CD14-positive monocyte (primary cell): ENCODE measurements at regions not wholly inside any gene's neighbourhood (a gene's known extent, or its start where the extent isn't known, plus 50 kb on each side); places are given as distances from the start of the nearest gene placed in this dataset.

Experiments used
- DNase-seq, 3 donors: peaks; one replicate each; pipeline ENCODE4 v3.0.0-alpha.2; 2011 to 2022
- H2AFZ ChIP-seq: 2 replicates; pipeline ENCODE4 v1.6.0; 2012; ENCODE audit warnings: mild to moderate bottlenecking, low read depth, low read length, inconsistent platforms; ENCODE audit not compliant: insufficient read depth, poor library complexity, severe bottlenecking
- H3K27ac ChIP-seq, 2 donors: 1 replicate in 1 of 2; 2 replicates in 1 of 2; pipeline ENCODE4 v1.5.1; 2012 to 2013; ENCODE audit warnings: low read length in 2 of 2, control low read depth in 1 of 2, inconsistent platforms in 1 of 2, low read depth in 1 of 2, mild to moderate bottlenecking in 1 of 2
- H3K27me3 ChIP-seq, 2 donors: one replicate each; pipeline versions ENCODE4 v1.6.0 to v1.6.1; 2011 to 2013; ENCODE audit warnings: low read length in 2 of 2; ENCODE audit not compliant: control insufficient read depth in 2 of 2, insufficient read depth in 2 of 2
- H3K36me3 ChIP-seq, 2 donors: replicated peaks in 1 of 2; 1 replicate in 1 of 2; 2 replicates in 1 of 2; pipeline versions ENCODE4 v1.5.1 to v1.6.1; 2012 to 2013; ENCODE audit warnings: low read length in 2 of 2, control low read depth in 1 of 2, inconsistent platforms in 1 of 2, mild to moderate bottlenecking in 1 of 2; ENCODE audit not compliant: insufficient read depth in 2 of 2, control insufficient read depth in 1 of 2
- H3K4me1 ChIP-seq, 2 donors: 1 replicate in 1 of 2; 2 replicates in 1 of 2; pipeline versions ENCODE4 v1.5.1 to v1.6.1; 2012 to 2013; ENCODE audit warnings: low read length in 2 of 2, control low read depth in 1 of 2, inconsistent platforms in 1 of 2, mild to moderate bottlenecking in 1 of 2, moderate library complexity in 1 of 2; ENCODE audit not compliant: insufficient read depth in 2 of 2, control insufficient read depth in 1 of 2
- H3K4me2 ChIP-seq: replicated peaks from 2 replicates; pipeline ENCODE3; 2012; ENCODE audit warnings: low read length, moderate library complexity, mild to moderate bottlenecking; ENCODE audit not compliant: poor library complexity, severe bottlenecking; ENCODE audit errors: extremely low read depth
- H3K4me3 ChIP-seq, 3 experiments: fragments of 200-600 bp in 1 of 3; sonication (generic) in 1 of 3; replicated peaks in 1 of 3; 1 replicate in 2 of 3; 2 replicates in 1 of 3; pipeline ENCODE4 v1.5.1; 2011 to 2013; ENCODE audit warnings: low read length in 3 of 3, mild to moderate bottlenecking in 3 of 3, control low read depth in 2 of 3, low read depth in 2 of 3, inconsistent platforms in 1 of 3, moderate library complexity in 1 of 3
- H3K79me2 ChIP-seq: 2 replicates; pipeline ENCODE4 v1.6.0; 2012; ENCODE audit warnings: mild to moderate bottlenecking, control low read depth, inconsistent platforms, low read length, moderate library complexity; ENCODE audit not compliant: insufficient read depth
- H3K9ac ChIP-seq: 2 replicates; pipeline ENCODE4 v1.6.0; 2017; ENCODE audit warnings: low read length, mild to moderate bottlenecking; ENCODE audit not compliant: insufficient read depth, poor library complexity, severe bottlenecking
- H3K9me3 ChIP-seq, 2 donors: replicated peaks in 1 of 2; 1 replicate in 1 of 2; 2 replicates in 1 of 2; pipeline versions ENCODE4 v1.5.1 to v1.6.1; 2012 to 2013; ENCODE audit warnings: low read length in 2 of 2, control low read depth in 1 of 2; ENCODE audit not compliant: control insufficient read depth in 1 of 2, insufficient read depth in 1 of 2
- H4K20me1 ChIP-seq: 2 replicates; pipeline ENCODE4 v1.6.0; 2012; ENCODE audit warnings: mild to moderate bottlenecking, low read length, control low read depth, moderate library complexity; ENCODE audit not compliant: insufficient read depth
- H3K27ac Mint-ChIP-seq, 7 donors: one replicate each; pipeline ENCODE4 v1.8.0; 2020; ENCODE audit warnings: mild to moderate bottlenecking in 7 of 7, mixed read lengths in 7 of 7, moderate library complexity in 6 of 7, inconsistent platforms in 2 of 7
- H3K27me3 Mint-ChIP-seq, 3 donors: one replicate each; pipeline ENCODE4 v1.8.0; 2021 to 2022; ENCODE audit warnings: low read depth in 3 of 3, mild to moderate bottlenecking in 3 of 3, mixed read lengths in 3 of 3, moderate library complexity in 3 of 3, inconsistent platforms in 1 of 3
- H3K36me3 Mint-ChIP-seq, 2 donors: one replicate each; pipeline ENCODE4 v1.8.0; 2020; ENCODE audit warnings: mixed read lengths in 2 of 2, inconsistent platforms in 1 of 2, mild to moderate bottlenecking in 1 of 2
- H3K4me1 Mint-ChIP-seq: one replicate; pipeline ENCODE4 v1.8.0; 2020; ENCODE audit warnings: mild to moderate bottlenecking, mixed read lengths
- H3K4me3 Mint-ChIP-seq, 2 donors: one replicate each; pipeline ENCODE4 v1.8.0; 2020; ENCODE audit warnings: mild to moderate bottlenecking in 2 of 2, mixed read lengths in 2 of 2, moderate library complexity in 1 of 2
- H3K9me3 Mint-ChIP-seq, 7 donors: one replicate each; pipeline ENCODE4 v1.8.0; 2020 to 2022; ENCODE audit warnings: mixed read lengths in 7 of 7, mild to moderate bottlenecking in 6 of 7, moderate library complexity in 6 of 7, inconsistent platforms in 2 of 7
- WGBS: methylation state at CpG from one replicate; pipeline ENCODE4 v1.1.5; 2013; ENCODE audit warnings: missing lambda C conversion rate; ENCODE audit not compliant: insufficient coverage; 5-methylcytosine and 5-hydroxymethylcytosine counted together
- intact Hi-C, 2 donors: fragments of 100-400 bp; cut with micrococcal nuclease; formaldehyde crosslinking; loops; one replicate each; pipeline versions ENCODE4 v1.15.0 to v1.15.1; 2023
- TF ChIP-seq, protein P1 (sequence below): fragments of 200-600 bp; IDR thresholded peaks from one replicate; pipeline ENCODE4 v1.8.0; 2022; ENCODE audit warnings: antibody characterized with exemption, mild to moderate bottlenecking

- H3K79me2 ChIP-seq = no peaks in the 10 kb centered on the region
- WGBS = 100% methylated on average over 1 of the region's 1 CpG
- TF ChIP-seq, protein P1, sequence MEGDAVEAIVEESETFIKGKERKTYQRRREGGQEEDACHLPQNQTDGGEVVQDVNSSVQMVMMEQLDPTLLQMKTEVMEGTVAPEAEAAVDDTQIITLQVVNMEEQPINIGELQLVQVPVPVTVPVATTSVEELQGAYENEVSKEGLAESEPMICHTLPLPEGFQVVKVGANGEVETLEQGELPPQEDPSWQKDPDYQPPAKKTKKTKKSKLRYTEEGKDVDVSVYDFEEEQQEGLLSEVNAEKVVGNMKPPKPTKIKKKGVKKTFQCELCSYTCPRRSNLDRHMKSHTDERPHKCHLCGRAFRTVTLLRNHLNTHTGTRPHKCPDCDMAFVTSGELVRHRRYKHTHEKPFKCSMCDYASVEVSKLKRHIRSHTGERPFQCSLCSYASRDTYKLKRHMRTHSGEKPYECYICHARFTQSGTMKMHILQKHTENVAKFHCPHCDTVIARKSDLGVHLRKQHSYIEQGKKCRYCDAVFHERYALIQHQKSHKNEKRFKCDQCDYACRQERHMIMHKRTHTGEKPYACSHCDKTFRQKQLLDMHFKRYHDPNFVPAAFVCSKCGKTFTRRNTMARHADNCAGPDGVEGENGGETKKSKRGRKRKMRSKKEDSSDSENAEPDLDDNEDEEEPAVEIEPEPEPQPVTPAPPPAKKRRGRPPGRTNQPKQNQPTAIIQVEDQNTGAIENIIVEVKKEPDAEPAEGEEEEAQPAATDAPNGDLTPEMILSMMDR = no peak
These were observed 148.0 kb downstream of the ZNF33B start for GRCh38 chr10:42490368-42490767.

DNA sequence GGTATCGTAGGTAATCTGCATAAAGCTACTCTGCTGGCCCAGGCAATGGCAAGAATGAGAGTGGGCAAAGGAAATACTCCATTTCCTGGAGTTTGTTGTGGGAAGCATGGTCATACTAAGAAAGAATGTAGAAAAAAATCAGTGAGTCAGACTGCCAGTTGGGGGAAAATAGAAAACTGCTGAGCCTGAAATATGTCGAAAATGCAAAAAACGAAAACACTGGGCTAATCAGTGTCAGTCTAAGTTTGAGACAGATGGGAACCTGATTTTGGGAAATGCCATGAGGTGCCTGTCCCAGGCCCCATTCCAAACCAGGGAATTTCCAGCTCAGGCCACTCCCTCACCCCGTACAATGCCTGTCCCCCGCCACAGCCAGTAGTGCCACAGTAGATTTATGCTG, 150.0 kb downstream of the ZNF33B start:
- Histone ChIP-seq H3K9ac (no peak overlapping the region), H3K79me2 (no peaks in the 10 kb centered on the region), H3K27me3 (no peaks in the 10 kb centered on the region), H3K4me1 (no peaks in the 10 kb centered on the region), H2AFZ (no peak overlapping the region), H3K4me3 (no peak overlapping the region), H3K27ac (no peak overlapping the region), H3K9me3 (peaks cover 24 to 25% of the 10 kb centered on the region in 2 donors), H3K4me2 (no peak overlapping the region), H3K36me3 (no peaks in the 10 kb centered on the region), H4K20me1 (no peaks in the 10 kb centered on the region)
- 84% methylated on average over 5 of the region's 5 CpGs for WGBS
- H3K36me3 Mint-ChIP-seq = no peaks in the 10 kb centered on the region
- H3K4me3 Mint-ChIP-seq = no peak overlapping the region
- H3K9me3 Mint-ChIP-seq = peaks cover 9 to 28% (median 23%) of the 10 kb centered on the region in 7 donors
- no peaks in the 10 kb centered on the region for H3K4me1 Mint-ChIP-seq
- H3K27ac Mint-ChIP-seq = no peak overlapping the region
- intact Hi-C loops = no loop called here
- DNase-seq = no peak
- TF ChIP-seq, protein P1 = no peak
- H3K27me3 Mint-ChIP-seq = peaks cover 0 to 2% (median 1%) of the 10 kb centered on the region in 3 donors

More at GRCh38 chr10:42490368-42490767, 148.0 kb downstream of the ZNF33B start:
- DNase-seq = no peak
- Histone ChIP-seq H2AFZ (no peak overlapping the region), H3K36me3 (no peaks in the 10 kb centered on the region), H3K27ac (no peak overlapping the region), H3K9me3 (peaks cover 33% of the 10 kb centered on the region in 2 donors), H3K4me3 (no peak overlapping the region), H3K4me2 (no peak overlapping the region), H4K20me1 (no peaks in the 10 kb centered on the region), H3K9ac (no peak overlapping the region), H3K4me1 (no peaks in the 10 kb centered on the region), H3K27me3 (no peaks in the 10 kb centered on the region)
- H3K4me1 Mint-ChIP-seq = no peaks in the 10 kb centered on the region
- H3K27me3 Mint-ChIP-seq = peaks cover 0 to 2% (median 1%) of the 10 kb centered on the region in 3 donors
- no peak overlapping the region for H3K27ac Mint-ChIP-seq
- H3K4me3 Mint-ChIP-seq = no peak overlapping the region
- intact Hi-C loops = no loop called here
- peaks cover 11 to 34% (median 20%) of the 10 kb centered on the region in 7 donors for H3K9me3 Mint-ChIP-seq
- H3K36me3 Mint-ChIP-seq = no peaks in the 10 kb centered on the region
